HG03139 (cell line): ENCODE measurements at regions not wholly inside any gene's neighbourhood (a gene's known extent, or its start where the extent isn't known, plus 50 kb on each side); places are given as distances from the start of the nearest gene placed in this dataset.
"Not testable (repeated sequence)": the region's sequence is repeated elsewhere in the genome, so short reads cannot be mapped to it uniquely, and the experiment has no call there.

Source experiments
- ATAC-seq: cut with Tn5 transposase; IDR thresholded peaks from one replicate; pipeline ENCODE4 v1.9.1; 2021; ENCODE audit not compliant: unreplicated experiment

DNA sequence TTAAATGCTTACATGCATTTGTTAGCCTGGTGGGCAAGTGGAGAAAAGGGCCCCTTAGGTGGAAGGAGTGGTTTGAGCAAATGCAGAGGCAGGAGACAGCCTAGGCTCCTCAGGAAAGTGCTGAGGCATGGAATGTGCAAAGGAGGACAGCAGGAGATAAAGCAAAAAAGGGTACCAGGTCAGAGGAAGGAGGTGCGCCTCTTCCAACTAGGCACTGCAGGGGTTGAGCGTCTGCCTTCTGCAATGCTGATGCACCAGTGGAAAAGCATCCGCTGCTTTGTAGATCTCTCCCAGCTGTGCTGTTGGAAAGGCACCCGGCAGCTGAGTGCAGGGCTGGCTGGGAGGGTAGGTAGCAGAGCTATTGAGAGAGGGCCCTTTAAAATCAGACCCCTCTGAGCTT lies 287.0 kb upstream of the XYLT1 start:
- ATAC-seq, result no peak

DNA sequence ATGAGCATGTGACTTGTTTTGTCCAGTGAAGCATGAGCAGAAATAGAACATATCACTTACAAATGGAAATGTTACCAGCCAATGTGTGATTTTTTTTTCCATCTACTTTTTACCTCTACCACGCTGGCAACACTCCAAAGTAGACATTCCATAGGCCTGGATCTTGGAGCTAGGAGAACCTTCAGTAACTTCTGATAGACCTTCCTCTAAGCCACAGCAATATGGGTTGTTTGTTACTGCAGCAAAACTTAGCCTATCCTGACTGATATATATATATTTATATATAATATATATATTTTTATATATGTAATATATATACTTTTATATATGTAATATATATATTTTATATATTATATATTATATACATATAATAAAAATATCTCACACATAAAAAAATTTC lies 284.4 kb upstream of the XYLT1 start:
- no peak for ATAC-seq

DNA sequence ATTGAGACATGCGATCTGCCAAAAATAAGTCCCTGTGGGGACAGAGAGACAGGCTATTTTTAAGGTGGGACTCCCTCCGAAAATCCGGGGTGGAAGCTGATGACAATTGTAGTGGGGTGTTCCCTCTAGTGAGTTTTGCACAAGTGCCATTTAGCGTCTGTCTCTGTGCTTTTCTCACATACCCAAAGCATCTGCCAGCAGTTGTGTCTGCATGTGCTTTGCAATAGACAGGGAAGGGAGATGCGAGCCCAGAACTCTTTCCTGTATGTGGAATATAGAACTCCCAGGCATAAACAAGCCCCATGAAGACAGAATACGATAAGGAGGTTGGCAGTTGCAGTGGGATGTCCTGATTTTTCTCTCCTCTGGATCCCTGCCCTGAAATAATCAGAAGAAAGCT lies 282.7 kb upstream of the XYLT1 start:
- ATAC-seq, result no peak

DNA sequence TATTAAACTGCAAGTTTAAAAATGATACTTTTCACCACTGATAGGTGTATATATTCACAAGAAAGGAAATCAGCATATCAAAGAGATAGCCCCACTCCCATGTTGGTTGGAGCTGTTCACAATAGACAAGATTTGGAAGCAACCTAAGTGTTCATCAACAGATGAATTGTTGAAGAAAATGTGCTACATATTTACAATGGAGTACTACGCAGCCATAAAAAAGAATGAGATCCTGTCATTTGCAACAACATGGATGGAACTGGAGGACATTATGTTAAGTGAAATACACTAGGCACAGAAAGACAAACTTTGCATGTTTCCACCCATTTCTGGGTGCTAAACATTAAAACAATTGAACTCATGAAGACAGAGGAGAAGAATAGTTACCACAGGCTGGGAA lies 278.9 kb upstream of the XYLT1 start:
- ATAC-seq, result no peak

DNA sequence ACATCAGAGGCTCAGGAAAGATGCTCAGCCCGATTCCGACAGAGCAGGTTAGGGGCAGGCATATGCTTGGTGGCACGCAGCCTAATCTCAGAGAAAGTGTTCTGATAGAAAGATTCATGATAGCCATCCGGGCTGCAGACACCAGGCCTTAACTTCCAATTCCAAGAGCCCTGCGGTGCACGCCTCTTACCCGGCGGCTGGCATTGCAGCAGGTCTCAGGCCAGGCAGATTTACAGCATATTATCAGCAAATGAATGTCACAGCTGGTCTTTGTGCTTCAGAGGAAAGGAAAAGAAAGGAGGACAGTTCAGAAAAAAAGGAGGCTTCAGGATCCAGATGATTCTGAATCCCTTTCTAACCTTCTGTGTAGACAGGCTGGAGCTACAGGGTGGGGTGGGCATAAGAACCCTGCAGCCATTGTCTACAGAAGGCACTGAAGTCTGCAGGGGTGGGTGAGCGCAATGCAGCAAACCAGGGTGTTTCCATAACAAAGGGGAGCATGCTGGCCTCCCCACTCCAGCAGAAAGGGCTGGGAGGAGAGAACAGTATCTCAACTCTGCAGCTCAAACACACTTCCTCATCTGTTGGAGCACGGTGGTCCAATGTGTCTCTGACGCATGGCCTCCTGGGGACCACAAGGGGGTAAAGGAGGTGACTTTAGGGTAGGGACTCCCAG lies 277.4 kb upstream of the XYLT1 start:
- no peak for ATAC-seq

DNA sequence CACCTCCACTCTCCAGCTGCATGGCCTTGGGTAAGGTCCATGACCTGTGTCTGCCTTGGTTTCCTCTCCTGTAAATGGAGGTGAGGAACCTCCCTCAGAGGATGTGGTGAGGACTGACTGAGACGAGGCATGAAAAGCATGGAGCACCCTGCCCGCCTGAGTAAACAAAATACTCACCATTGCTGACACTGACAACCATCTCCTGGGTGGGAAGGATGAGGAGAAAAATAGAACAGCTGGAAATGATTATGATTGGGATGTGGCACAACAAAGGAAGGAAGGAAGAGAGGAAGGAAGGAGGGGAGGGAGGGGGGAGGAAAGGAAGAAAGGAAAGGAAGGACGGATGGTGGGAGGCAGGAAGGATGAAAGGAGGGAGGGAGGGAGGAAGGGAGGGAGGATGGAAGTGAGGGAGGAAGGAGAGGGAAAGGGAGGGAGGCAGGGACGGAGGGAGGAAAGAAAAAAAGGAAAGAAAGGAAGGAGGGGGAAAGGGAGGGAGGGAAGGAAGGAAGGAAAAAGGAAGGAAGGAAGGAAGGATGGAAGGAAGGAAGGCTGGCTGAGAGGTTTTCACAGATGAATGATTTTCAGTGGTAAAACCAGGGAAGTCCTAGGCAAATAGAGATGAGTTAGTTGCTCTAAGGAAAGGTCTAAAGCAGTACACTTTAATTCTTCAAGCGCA lies 276.5 kb upstream of the XYLT1 start:
- no peak for ATAC-seq

DNA sequence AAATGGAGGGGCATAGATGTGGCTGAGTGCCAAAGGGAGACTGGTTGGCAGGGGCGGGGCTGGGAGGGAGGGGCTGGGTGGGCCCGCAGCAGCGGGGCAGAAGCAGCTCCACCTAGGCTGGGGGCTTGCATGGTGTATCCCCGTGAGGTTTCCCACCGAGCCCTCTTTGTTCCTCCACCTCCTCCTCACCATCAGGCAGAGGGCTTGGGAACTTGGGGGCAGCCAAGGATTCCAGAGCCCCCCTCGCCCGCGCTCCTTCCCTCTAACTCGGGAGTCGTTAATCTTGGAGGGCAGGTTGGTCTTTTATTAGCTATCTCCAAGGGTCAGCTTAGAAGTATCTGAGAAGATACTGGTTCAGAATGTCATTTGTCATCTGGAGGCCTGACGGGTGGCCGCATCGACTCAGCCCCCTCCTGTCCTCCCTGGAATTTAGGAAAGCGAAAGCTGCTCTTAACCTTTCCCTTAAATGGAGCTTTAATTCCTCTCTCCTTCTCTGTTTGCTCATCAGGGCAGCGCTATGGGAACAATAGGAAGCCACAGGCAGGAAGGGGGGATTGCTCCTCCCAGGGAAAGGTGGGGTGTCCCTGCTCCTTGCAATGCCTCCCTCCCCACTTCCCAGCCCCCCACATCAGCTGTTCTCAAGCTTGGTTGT lies 274.3 kb upstream of the XYLT1 start:
- ATAC-seq, result no peak

DNA sequence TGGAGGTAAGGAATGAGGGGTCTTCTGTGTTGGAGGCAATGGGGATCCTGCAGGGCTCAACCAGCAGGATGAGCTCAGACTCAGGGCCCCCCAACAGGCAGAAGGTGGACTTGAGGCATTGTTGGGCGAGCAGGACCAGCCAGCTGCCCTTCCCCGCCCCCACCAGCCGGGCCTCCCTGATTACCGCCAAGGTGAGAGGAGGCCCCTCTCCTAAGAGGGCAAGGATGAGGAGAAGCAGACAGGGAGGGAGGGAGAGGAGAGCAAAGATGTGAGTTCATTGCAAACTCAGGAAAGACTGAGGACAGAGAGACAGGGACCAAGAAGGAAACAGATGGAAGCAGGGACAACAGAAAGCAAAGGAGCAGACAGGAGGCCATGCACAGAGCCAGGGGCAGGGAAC lies 272.8 kb upstream of the XYLT1 start:
- ATAC-seq, result no peak

DNA sequence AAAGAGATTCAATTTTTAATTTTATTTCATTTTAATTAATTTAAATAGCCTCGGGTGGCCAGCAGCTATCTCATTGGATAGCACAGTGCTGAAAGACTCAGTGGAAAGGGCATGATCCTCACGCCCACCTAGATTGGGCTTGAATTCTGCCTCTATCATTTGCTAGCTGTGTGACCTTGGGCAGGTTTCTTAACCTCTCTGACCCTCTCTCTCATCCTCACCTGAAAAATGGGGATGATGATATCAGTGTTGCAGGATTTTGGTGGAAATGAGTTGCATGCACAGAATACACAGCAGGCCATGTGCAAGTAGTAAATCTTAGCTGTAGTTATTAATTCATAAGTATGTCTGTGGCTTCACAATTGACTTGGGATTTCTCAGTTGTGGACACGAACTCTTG lies 272.4 kb upstream of the XYLT1 start:
- ATAC-seq, result no peak

DNA sequence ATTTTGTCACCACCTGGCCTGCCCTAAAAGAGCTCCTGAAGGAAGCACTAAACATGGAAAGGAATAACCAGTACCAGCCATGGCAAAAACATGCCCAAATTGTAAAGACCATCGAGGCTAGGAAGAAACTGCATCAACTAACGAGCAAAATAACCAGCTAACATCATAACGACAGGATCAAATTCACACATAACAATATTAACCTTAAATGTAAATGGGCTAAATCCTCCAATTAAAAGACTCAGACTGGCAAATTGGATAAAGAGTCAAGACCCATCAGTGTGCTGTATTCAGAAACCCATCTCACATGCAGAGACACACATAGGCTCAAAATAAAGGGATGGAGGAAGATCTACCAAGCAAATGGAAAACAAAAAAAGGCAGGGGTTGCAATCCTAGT lies 264.3 kb upstream of the XYLT1 start:
- ATAC-seq, result not testable (repeated sequence)

DNA sequence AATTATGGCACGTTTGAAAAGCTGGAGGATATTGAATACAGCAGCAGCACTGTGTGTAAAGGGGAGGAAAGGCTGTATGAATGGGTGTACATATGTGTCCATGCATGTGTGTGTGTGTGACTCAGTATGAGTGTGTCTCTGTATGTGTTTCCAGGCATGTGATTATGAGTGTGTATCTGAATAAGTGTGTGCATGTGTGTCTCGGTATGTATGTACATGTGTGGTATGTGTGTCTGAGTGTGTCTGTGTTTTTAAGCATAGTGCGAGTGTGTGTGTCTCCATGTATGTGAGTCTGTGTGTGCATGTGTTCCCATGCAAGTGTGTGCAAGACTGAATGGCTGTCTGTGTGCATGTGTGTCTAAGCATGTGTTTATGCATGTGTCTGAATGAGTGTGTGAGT lies 259.1 kb upstream of the XYLT1 start:
- no peak for ATAC-seq

DNA sequence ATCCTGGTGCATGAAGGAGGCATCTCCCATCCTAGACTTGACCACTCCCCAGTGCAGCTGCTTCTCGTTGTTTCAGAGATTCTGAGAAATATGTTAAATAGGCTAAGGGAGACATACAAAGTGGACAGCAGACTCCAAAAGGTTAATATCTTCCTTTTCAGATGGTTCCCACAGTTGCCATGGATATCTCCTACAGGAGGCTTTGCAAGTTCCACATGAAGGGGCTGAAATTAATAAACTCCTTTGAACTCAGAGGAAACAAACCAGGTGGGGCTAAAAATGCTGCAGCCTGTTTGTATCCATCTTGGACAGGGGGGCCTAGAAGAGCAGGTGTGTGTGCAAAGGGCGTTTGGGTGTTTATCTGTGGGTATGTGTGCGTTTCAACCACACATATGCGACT lies 257.4 kb upstream of the XYLT1 start:
- no peak for ATAC-seq

DNA sequence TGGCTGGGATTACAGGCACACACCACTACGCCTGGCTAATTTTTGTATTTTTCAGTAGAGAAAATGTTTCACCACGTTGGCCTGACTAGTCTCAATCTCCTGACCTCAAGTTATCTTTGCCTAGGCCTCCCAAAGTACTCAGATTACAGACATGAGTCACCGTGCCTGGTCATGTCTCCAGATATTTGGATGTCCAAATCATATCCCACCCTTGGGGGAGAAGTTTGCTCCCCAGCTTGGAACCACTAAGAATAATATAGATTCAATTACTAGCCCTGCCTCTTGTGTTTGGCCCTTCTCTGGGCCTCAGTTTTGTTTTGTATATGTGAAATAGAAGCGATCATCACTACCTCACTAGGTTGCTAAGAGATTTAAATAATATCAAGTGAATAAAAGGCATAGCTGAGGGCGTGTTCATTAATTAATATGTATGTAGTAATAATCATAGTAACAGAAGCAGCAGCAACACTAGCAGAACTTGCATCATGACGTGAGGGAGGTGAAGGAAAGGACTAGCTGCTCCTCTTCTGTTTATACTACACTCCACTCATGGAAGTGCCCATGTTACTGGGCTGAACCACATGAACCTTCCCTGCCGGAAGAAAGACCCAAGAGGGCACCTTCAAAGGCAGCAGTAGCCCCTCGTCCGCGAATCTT lies 253.6 kb upstream of the XYLT1 start:
- ATAC-seq, result no peak

DNA sequence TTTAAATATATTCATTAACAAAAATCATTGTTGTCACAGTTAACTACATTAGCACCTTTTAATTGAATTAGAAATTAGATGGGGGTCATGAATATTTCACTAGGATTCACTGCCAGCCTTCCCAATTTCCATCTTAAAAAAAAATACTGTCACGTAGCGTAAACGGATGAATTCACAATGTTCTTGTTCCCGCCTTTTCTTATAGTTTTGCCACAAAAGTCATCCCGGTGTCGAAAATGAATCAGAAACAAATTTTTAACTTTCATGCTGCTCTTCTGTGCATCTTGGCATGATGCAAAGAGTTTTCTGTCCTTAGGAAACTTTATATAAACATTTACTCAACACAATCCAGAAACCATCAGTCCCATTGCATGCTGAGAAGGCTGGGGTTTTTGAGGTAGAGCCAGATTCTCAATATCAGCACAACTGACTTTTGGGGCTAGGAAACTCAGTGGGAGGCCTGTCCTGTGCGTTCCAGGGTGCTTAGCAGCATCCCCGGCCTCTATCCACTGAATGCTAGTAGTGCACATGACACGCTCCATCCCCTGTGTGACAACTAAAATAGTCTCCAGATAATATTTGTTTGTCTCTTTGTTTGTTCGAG lies 252.9 kb upstream of the XYLT1 start:
- no peak for ATAC-seq

DNA sequence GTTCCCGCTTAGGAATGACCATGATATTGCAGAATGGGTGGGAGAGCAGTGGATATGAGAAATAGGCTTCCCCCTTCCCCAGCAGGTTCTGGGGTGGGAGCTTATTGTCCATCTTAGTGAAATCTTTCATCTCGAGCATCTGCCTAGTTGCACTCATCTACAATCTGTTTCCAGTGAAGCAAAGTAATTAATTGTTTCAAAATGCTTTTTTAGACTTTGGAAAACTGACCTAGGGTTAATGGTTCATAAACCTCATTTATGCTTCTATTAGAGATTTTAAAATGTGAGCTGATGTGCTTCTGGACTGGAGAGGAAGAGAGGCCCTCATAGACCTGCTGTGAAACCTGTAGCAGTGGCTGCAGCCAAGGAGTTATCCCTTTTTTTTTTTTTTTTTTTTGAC lies 247.7 kb upstream of the XYLT1 start:
- ATAC-seq, result no peak

DNA sequence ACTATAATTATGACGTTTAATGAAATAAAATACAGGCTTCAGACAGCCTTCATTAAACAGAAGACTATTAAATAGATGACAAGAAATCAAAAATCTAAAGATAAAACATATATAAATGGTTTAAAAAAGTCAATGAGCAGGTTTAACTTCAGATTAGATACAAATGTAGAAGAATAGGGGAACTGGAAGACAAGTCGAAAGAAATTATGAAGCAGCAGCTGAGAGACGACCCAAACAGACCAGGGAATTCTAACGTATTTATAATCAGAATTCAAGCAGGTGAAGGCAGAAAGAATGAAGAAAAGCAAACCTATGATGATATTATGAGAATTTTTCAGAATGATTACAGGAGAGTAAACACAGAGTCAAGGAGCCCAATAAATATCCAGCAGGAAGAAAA lies 235.1 kb upstream of the XYLT1 start:
- no peak for ATAC-seq

DNA sequence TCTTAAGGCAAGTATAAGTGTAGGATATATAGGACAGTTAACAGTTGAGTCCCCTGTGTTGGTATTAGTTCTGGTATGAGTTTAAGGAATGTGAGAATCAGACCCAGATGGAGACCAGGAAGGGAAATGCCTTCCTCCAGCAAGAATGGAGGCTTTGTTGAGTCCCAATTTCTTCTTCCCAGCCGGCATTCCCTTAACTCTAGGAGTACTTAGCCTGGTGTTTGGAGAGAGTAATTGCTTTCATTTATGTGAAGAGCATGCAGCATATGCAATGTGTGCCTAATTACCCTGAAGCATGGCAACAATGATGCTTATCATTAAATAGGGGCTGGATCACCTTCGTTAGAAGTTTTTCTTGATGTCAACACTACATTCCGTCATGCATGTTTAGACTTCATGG lies 225.9 kb upstream of the XYLT1 start:
- ATAC-seq, result no peak

DNA sequence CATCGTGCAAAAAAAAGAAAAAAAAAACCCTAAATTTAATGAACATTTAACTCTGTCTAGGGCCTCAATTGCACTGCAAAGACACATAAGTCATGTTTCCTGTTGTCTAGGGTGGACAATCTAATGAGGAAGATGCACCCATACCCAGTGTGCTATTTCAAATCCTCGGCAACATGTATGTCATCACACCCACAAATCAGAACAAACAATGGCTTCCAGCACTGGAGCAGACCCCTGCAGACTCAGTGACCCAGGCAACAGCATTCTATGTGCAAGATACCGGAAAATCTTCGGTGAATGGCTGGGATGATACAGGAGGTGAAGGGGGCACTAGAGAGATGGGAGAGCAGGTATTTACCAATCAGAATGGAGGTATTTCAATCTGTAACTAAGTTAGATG lies 221.7 kb upstream of the XYLT1 start:
- no peak for ATAC-seq

DNA sequence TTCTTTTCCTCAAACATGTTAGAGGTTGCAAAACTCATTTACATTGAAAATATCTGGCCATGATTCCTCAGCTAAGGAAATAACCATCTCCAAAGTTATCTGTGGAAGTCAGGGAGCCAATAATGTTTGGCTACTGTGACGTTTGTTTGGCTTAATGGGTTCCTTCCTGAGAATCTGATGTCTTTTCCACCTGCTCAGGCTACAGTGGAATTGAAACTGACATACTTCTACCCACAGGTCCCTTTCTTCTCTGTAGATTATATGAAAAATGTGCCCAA lies 221.1 kb upstream of the XYLT1 start:
- ATAC-seq, result no peak

DNA sequence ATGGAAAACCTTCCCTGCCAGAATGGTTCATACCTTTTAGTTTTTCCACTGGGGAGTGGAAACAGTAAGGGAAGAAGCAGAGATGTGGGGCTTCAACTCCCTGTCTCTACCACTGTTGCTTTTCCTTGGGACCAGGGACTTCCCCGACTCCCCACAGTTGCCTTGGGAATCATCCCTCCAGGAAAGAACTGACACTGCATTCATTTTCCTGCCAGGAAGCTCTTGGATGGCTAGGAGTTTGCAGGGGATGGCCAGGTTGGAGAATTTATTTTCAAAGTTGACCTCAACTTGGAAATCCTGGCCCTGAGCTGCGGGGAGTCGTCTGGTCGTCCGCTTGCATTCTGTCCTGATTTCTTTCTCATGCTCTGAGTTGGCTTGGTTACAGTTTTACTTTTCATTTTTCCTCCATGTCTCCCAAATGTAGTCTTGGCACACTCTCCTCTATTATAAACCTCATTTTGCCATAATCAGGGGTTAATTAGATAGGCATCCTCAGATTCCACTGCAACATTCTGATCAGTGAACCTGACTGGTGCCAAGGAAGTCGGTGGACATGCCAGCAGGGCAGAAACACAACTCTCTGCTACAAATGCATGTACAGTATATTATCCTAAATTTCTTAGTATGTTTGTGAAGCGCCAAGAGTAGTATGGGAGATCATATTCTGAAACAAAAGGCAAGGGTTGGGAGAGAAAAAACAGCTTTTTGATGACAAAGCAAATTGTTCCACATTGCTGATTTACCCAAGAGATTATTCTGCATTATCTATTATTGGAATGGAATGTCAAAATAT lies 220.5 kb upstream of the XYLT1 start:
- no peak for ATAC-seq

DNA sequence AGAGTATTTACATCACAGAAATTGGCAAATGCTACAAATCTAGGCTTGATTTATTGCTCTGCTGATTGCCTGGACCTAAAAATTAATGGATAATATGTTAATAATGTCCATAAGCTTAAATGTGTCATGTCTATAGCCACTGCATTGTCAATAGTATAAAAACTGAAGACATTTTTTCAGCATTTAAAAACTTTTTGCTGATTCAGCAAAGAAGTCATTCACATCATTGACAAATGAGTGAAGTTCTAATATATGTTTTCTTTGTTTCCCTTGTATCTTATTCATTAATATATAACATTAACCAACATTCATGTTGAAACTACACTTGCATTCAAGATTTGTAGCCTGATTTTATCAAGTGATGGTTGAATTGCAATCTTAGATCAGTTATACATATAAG lies 214.7 kb upstream of the XYLT1 start:
- no peak for ATAC-seq
